K562 (cell line): ENCODE measurements at regions not wholly inside any gene's neighbourhood (a gene's known extent, or its start where the extent isn't known, plus 50 kb on each side); places are given as distances from the start of the nearest gene placed in this dataset.

ENCODE experiments used
- CC2D1A ChIP-seq: fragments of 450-650 bp; IDR thresholded peaks from 2 replicates; pipeline ENCODE4 v1.6.1; 2017; ENCODE audit warnings: mild to moderate bottlenecking
- CXXC5 ChIP-seq: fragments of 250-450 bp; sonication (Bioruptor Pico); IDR thresholded peaks from 2 replicates; pipeline ENCODE4 v1.8.0; 2022; ENCODE audit warnings: inconsistent platforms, mild to moderate bottlenecking, moderate library complexity
- EP300 ChIP-seq: IDR thresholded peaks from 2 replicates; pipeline ENCODE4 v1.6.1; 2012; ENCODE audit warnings: low read length, improper control_type of control experiment
- GABPA ChIP-seq: fragments of 200-800 bp; sonication (Bioruptor generic); conservative IDR thresholded peaks from 2 replicates; pipeline ENCODE4 v1.6.1; 2016; ENCODE audit warnings: low read depth, missing genetic modification characterization, missing compliant biosample characterization
- MTF1 ChIP-seq: fragments of 250-450 bp; sonication (Bioruptor Pico); IDR thresholded peaks from 2 replicates; pipeline ENCODE4 v1.9.0; 2021; ENCODE audit warnings: moderate library complexity, mild to moderate bottlenecking, inconsistent platforms, borderline replicate concordance
- MYNN ChIP-seq, 2 experiments: sonication (generic); formaldehyde crosslinking in 1 of 2; IDR thresholded peaks; 2 replicates each; pipeline versions ENCODE4 v1.5.0 to v1.6.1; 2016 to 2020; ENCODE audit warnings: antibody characterized with exemption in 1 of 2, missing genetic modification reagents in 1 of 2
- STAG1 ChIP-seq: sonication (generic); formaldehyde crosslinking; IDR thresholded peaks from 2 replicates; pipeline ENCODE4 v1.5.0; 2020; ENCODE audit warnings: missing genetic modification reagents, borderline replicate concordance
- THRAP3 ChIP-seq: fragments of 450-650 bp; IDR thresholded peaks from 2 replicates; pipeline ENCODE4 v1.6.1; 2016; ENCODE audit warnings: mild to moderate bottlenecking, inconsistent platforms, borderline replicate concordance
- ZMIZ1 ChIP-seq, 2 experiments: fragments of 150-350 bp in 1 of 2; IDR thresholded peaks; 2 replicates each; pipeline ENCODE4 v1.6.1; 2012 to 2016; ENCODE audit warnings: low read depth in 2 of 2, low read length in 2 of 2, mild to moderate bottlenecking in 1 of 2, moderate library complexity in 1 of 2
- ZNF263 ChIP-seq: sonication (generic); formaldehyde crosslinking; IDR thresholded peaks from 2 replicates; pipeline ENCODE4 v1.8.0; 2022; ENCODE audit warnings: mild to moderate bottlenecking, missing genetic modification reagents, borderline replicate concordance
- ZNF354B ChIP-seq: fragments of 250-450 bp; sonication (Bioruptor Pico); IDR thresholded peaks from 2 replicates; pipeline ENCODE4 v1.4.0; 2020
- TF ChIP-seq, protein P1 (sequence below): fragments of 150-350 bp; conservative IDR thresholded peaks from 2 replicates; pipeline ENCODE4 v1.6.1; 2014; ENCODE audit warnings: low read length
- TF ChIP-seq, protein P2 (sequence below): fragments of 200-800 bp; sonication (Bioruptor generic); IDR thresholded peaks from 2 replicates; pipeline ENCODE4 v1.6.1; 2016; ENCODE audit warnings: missing genetic modification characterization, missing compliant biosample characterization
- TF ChIP-seq, protein P3 (sequence below): fragments of 450-650 bp; formaldehyde crosslinking; IDR thresholded peaks from 2 replicates; pipeline ENCODE4 v1.4.0; 2020; ENCODE audit warnings: mild to moderate bottlenecking

DNA sequence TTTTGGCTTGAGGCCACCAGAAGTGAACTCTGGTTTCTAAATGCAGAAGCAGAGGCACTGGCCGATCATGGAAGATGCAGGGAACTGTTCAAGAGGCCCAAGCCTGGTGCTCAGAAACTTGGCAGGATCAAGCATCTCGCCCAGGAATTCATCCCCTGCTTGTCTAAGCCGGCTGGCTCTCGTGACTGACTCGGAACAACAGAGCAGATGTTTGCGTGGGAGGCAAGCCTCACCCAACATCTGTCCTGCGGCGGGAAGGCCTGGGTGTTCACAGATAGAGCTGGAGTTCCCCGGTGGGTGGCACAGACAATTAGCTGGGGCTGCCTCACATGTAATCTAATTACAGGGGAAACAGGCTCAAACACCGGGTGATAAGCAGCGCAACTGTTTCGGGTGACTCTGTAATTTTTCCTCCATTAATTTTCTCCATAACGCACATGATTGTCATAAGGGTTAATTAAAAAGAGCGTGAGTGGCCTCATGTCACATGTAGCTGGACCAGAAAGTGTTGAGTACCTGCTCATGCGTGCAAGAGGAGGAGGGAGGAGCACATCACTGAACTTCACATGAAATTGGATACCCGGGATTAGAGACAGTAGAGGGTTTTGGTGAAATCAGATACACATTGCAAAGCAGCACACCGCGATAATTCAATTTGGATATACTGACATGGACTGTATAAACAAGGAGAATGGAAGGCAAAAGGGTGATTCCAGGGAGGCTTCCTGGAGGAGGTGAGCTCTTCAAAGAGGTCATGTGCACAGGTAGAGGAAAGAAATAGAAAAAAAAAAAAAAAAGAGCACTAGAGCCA, 180.0 kb downstream of the ETS2 start (continued):
- TF ChIP-seq, protein P1, sequence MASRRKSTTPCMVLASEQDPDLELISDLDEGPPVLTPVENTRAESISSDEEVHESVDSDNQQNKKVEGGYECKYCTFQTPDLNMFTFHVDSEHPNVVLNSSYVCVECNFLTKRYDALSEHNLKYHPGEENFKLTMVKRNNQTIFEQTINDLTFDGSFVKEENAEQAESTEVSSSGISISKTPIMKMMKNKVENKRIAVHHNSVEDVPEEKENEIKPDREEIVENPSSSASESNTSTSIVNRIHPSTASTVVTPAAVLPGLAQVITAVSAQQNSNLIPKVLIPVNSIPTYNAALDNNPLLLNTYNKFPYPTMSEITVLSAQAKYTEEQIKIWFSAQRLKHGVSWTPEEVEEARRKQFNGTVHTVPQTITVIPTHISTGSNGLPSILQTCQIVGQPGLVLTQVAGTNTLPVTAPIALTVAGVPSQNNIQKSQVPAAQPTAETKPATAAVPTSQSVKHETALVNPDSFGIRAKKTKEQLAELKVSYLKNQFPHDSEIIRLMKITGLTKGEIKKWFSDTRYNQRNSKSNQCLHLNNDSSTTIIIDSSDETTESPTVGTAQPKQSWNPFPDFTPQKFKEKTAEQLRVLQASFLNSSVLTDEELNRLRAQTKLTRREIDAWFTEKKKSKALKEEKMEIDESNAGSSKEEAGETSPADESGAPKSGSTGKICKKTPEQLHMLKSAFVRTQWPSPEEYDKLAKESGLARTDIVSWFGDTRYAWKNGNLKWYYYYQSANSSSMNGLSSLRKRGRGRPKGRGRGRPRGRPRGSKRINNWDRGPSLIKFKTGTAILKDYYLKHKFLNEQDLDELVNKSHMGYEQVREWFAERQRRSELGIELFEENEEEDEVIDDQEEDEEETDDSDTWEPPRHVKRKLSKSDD, result no peak
- TF ChIP-seq CXXC5 (CRISPR knock-in tag) (peak; percentile 94), MYNN (IDR thresholded peaks at IDR 0.05) (peak; percentile 81), MYNN (CRISPR knock-in tag; IDR thresholded peaks at IDR 0.05) (no peak), ZMIZ1 (IDR thresholded peaks at IDR 0.05; ENCODE audit: low read depth in 2 of 2, low read length in 2 of 2) (peak in 1 of 2 experiments; percentile 95; a peak in 2 of 4 replicates), ZNF263 (peak; percentile 92), GABPA (tag) (no peak; the same call in 1 of the 2 replicates), MTF1 (CRISPR knock-in tag) (no peak), THRAP3 (no peak), CC2D1A (peak; percentile 89; the same call in 1 of the 2 replicates), EP300 (peak; percentile 81), ZNF354B (CRISPR knock-in tag) (no peak), STAG1 (CRISPR knock-in tag) (no peak)
- TF ChIP-seq, protein P2, sequence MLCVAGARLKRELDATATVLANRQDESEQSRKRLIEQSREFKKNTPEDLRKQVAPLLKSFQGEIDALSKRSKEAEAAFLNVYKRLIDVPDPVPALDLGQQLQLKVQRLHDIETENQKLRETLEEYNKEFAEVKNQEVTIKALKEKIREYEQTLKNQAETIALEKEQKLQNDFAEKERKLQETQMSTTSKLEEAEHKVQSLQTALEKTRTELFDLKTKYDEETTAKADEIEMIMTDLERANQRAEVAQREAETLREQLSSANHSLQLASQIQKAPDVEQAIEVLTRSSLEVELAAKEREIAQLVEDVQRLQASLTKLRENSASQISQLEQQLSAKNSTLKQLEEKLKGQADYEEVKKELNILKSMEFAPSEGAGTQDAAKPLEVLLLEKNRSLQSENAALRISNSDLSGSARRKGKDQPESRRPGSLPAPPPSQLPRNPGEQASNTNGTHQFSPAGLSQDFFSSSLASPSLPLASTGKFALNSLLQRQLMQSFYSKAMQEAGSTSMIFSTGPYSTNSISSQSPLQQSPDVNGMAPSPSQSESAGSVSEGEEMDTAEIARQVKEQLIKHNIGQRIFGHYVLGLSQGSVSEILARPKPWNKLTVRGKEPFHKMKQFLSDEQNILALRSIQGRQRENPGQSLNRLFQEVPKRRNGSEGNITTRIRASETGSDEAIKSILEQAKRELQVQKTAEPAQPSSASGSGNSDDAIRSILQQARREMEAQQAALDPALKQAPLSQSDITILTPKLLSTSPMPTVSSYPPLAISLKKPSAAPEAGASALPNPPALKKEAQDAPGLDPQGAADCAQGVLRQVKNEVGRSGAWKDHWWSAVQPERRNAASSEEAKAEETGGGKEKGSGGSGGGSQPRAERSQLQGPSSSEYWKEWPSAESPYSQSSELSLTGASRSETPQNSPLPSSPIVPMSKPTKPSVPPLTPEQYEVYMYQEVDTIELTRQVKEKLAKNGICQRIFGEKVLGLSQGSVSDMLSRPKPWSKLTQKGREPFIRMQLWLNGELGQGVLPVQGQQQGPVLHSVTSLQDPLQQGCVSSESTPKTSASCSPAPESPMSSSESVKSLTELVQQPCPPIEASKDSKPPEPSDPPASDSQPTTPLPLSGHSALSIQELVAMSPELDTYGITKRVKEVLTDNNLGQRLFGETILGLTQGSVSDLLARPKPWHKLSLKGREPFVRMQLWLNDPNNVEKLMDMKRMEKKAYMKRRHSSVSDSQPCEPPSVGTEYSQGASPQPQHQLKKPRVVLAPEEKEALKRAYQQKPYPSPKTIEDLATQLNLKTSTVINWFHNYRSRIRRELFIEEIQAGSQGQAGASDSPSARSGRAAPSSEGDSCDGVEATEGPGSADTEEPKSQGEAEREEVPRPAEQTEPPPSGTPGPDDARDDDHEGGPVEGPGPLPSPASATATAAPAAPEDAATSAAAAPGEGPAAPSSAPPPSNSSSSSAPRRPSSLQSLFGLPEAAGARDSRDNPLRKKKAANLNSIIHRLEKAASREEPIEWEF (CRISPR knock-in tag), result peak; percentile 95
- TF ChIP-seq, protein P3, sequence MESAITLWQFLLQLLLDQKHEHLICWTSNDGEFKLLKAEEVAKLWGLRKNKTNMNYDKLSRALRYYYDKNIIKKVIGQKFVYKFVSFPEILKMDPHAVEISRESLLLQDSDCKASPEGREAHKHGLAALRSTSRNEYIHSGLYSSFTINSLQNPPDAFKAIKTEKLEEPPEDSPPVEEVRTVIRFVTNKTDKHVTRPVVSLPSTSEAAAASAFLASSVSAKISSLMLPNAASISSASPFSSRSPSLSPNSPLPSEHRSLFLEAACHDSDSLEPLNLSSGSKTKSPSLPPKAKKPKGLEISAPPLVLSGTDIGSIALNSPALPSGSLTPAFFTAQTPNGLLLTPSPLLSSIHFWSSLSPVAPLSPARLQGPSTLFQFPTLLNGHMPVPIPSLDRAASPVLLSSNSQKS (CRISPR knock-in tag), result no peak
